HepG2 (cell line): ENCODE measurements at regions not wholly inside any gene's neighbourhood (a gene's known extent, or its start where the extent isn't known, plus 50 kb on each side); places are given as distances from the start of the nearest gene placed in this dataset.

Experiments used
- ATAC-seq: fragments of 200-7000 bp; cut with Tn5 transposase; 3 replicates; pipeline ENCODE4 v1.9.1; 2020; ENCODE audit warnings: mild to moderate bottlenecking, moderate library complexity
- BruUV-seq: library from RNA; stranded (reverse); fragments of 400-500 nt; replicated peaks from 2 replicates; lab custom pipeline; 2021; lab: Mats Ljungman, UMichigan
- CTCF ChIA-PET: fragments of 300-600 bp; formaldehyde crosslinking; extraction: SDS; loops from one replicate; lab custom pipeline; 2021; ENCODE audit warnings: low total read pairs, inconsistent platforms, low intra/inter-chr PET ratio; lab: Yijun Ruan, JAX
- POLR2A ChIA-PET: fragments of 350-600 bp; sonication (Branson Sonifier 250); formaldehyde crosslinking; loops from one replicate; lab custom pipeline; 2020; ENCODE audit warnings: antibody characterized with exemption, inconsistent platforms; lab: Yijun Ruan, JAX
- DNase-seq: peaks from one replicate; pipeline ENCODE4 v3.0.0-alpha.2; 2015; ENCODE audit warnings: low spot score
- FAIRE-seq: peaks from 3 replicates; lab custom pipeline; 2011; peaks lifted over from hg19 to GRCh38; lab: Jason Lieb, UNC
- H2AFZ ChIP-seq: one replicate; pipeline ENCODE4 v1.6.1; 2011; ENCODE audit warnings: low read length, inconsistent platforms
- H3K27ac ChIP-seq: fragments of 300-600 bp; 3 replicates; pipeline ENCODE4 v1.8.0; 2011; ENCODE audit warnings: mixed run types, mild to moderate bottlenecking, mixed read lengths, low read length, inconsistent platforms; ENCODE audit not compliant: insufficient read depth; ENCODE audit errors: extremely low read length
- H3K27me3 ChIP-seq, 2 experiments: fragments of 200-600 bp in 1 of 2; 2 replicates in 1 of 2; 3 replicates in 1 of 2; pipeline versions ENCODE4 v1.6.0 to v1.8.0; 2011; ENCODE audit warnings: low read length in 2 of 2, mild to moderate bottlenecking in 2 of 2, moderate library complexity in 2 of 2, inconsistent platforms in 1 of 2; ENCODE audit not compliant: insufficient read depth in 2 of 2, control insufficient read depth in 1 of 2
- H3K36me3 ChIP-seq, 2 experiments: fragments of 200-600 bp in 1 of 2; replicated peaks in 1 of 2; 2 replicates in 1 of 2; 3 replicates in 1 of 2; pipeline versions ENCODE4 v1.5.1 to v1.8.0; 2011; ENCODE audit warnings: low read length in 2 of 2, inconsistent platforms in 1 of 2; ENCODE audit not compliant: insufficient read depth in 2 of 2, control insufficient read depth in 1 of 2
- H3K4me1 ChIP-seq: 2 replicates; pipeline ENCODE4 v1.5.1; 2012; ENCODE audit warnings: low read length, inconsistent platforms; ENCODE audit not compliant: insufficient read depth
- H3K4me2 ChIP-seq: 2 replicates; pipeline ENCODE4 v1.6.0; 2011; ENCODE audit warnings: low read depth, low read length, inconsistent platforms
- H3K4me3 ChIP-seq, 3 experiments: fragments of 200-600 bp in 1 of 3; sonication (generic), shearing (Covaris generic) in 1 of 3; replicated peaks in 1 of 3; 2 replicates each; pipeline ENCODE4 v1.5.1; 2011 to 2016; ENCODE audit warnings: low read length in 3 of 3, inconsistent platforms in 2 of 3, low read depth in 2 of 3, mild to moderate bottlenecking in 2 of 3, control low read depth in 1 of 3, mixed read lengths in 1 of 3; ENCODE audit not compliant: insufficient read depth in 1 of 3
- H3K79me2 ChIP-seq: one replicate; pipeline ENCODE4 v1.6.1; 2011; ENCODE audit warnings: low read length, inconsistent platforms; ENCODE audit not compliant: insufficient read depth
- H3K9ac ChIP-seq: 2 replicates; pipeline ENCODE4 v1.6.0; 2011; ENCODE audit warnings: mild to moderate bottlenecking, low read depth, low read length, inconsistent platforms; ENCODE audit not compliant: insufficient read depth
- H3K9me3 ChIP-seq: 2 replicates; pipeline ENCODE4 v1.5.1; 2012; ENCODE audit warnings: mild to moderate bottlenecking, low read length
- H4K20me1 ChIP-seq: 2 replicates; pipeline ENCODE4 v1.6.0; 2011; ENCODE audit warnings: inconsistent platforms, mild to moderate bottlenecking, low read length, moderate library complexity; ENCODE audit not compliant: insufficient read depth
- FOXA3 ChIP-seq: IDR thresholded peaks from 2 replicates; pipeline ENCODE4 v1.6.1; 2016; ENCODE audit warnings: missing genetic modification reagents, missing compliant biosample characterization
- MTA1 ChIP-seq: sonication (generic); formaldehyde crosslinking; IDR thresholded peaks from 2 replicates; pipeline ENCODE4 v1.4.0; 2020; ENCODE audit warnings: missing genetic modification reagents, mild to moderate bottlenecking, borderline replicate concordance
- RBM39 ChIP-seq: fragments of 200-400 bp; formaldehyde crosslinking; IDR thresholded peaks from one replicate; pipeline ENCODE4 v1.6.1; 2018; ENCODE audit warnings: antibody characterized with exemption, mild to moderate bottlenecking, low read depth, low read length; ENCODE audit not compliant: poor library complexity, severe bottlenecking
- SCMH1 ChIP-seq: sonication (generic); formaldehyde crosslinking; IDR thresholded peaks from 2 replicates; pipeline ENCODE4 v1.9.0; 2021; ENCODE audit warnings: missing genetic modification reagents, mild to moderate bottlenecking, borderline replicate concordance
- SOX13 ChIP-seq, 3 experiments: fragments of 450-650 bp in 1 of 3; sonication (generic) in 1 of 3; formaldehyde crosslinking in 1 of 3; IDR thresholded peaks in 2 of 3; conservative IDR thresholded peaks in 1 of 3; 2 replicates each; pipeline versions ENCODE4 v1.5.0 to v1.6.1; 2016 to 2020; ENCODE audit warnings: antibody characterized with exemption in 1 of 3, mild to moderate bottlenecking in 1 of 3, missing compliant biosample characterization in 1 of 3, missing genetic modification reagents in 1 of 3, moderate library complexity in 1 of 3
- ZBTB7A ChIP-seq: sonication (generic); formaldehyde crosslinking; IDR thresholded peaks from 2 replicates; pipeline ENCODE4 v1.8.0; 2022; ENCODE audit warnings: mild to moderate bottlenecking, missing genetic modification reagents
- ZNF12 ChIP-seq: sonication (generic); formaldehyde crosslinking; IDR thresholded peaks from 2 replicates; pipeline ENCODE4 v1.5.0; 2020; ENCODE audit warnings: missing genetic modification reagents
- ZNF224 ChIP-seq: sonication (generic); formaldehyde crosslinking; IDR thresholded peaks from 2 replicates; pipeline ENCODE4 v1.5.0; 2020; ENCODE audit warnings: mild to moderate bottlenecking, missing genetic modification reagents
- ZNF260 ChIP-seq: sonication (generic); formaldehyde crosslinking; IDR thresholded peaks from 2 replicates; pipeline ENCODE4 v1.4.0; 2020; ENCODE audit warnings: missing genetic modification reagents, low read depth, mild to moderate bottlenecking, borderline replicate concordance
- ZNF441 ChIP-seq: sonication (generic); formaldehyde crosslinking; IDR thresholded peaks from 2 replicates; pipeline ENCODE4 v1.7.0; 2021; ENCODE audit warnings: missing genetic modification reagents, borderline replicate concordance
- ZNF747 ChIP-seq: sonication (generic); formaldehyde crosslinking; IDR thresholded peaks from 2 replicates; pipeline ENCODE4 v1.8.1; 2023; ENCODE audit warnings: missing genetic modification reagents, mild to moderate bottlenecking, borderline replicate concordance
- WGBS: methylation state at CpG from one replicate; pipeline ENCODE4 v1.1.6; 2017; ENCODE audit warnings: low lambda C conversion rate; 5-methylcytosine and 5-hydroxymethylcytosine counted together
- in situ Hi-C: cut with HindIII; loops from 2 replicates; pipeline ENCODE4 v1.10.0; 2017; ENCODE audit warnings: low pct_unique_long_range_greater_than_20kb; ENCODE audit not compliant: extremely low pct_ligation_motif_present
- intact Hi-C: fragments of 100-400 bp; cut with micrococcal nuclease; formaldehyde crosslinking; loops from one replicate; pipeline ENCODE4 v1.10.0; 2022; ENCODE audit not compliant: unreplicated experiment
- TF ChIP-seq, protein P1 (sequence below): sonication (generic); formaldehyde crosslinking; IDR thresholded peaks from 2 replicates; pipeline ENCODE4 v1.4.0; 2020; ENCODE audit warnings: missing genetic modification reagents

DNA sequence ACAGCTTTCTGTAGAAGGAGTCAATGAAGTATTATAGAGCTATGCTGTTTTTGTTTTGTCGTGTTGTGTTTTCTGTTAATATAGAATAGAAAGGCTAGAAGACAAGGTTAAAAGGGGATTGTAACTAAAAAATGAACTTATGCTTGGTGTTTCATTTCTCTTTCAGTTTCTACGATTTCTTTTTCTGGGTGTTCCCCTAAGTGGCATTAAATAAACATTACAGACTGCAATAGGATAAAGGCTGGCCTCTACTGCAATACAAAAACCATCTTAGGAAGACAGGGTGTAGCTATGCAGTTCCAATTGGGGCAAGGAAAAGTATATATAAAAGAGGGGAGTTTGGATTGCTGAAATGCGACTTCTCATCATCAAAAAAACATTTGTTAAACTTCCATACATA, 1609.7 kb upstream of the ACVR2A start (continued):
- no peak for TF ChIP-seq FOXA3 (CRISPR knock-in tag)
- no peak for TF ChIP-seq ZNF441 (CRISPR knock-in tag)

DNA sequence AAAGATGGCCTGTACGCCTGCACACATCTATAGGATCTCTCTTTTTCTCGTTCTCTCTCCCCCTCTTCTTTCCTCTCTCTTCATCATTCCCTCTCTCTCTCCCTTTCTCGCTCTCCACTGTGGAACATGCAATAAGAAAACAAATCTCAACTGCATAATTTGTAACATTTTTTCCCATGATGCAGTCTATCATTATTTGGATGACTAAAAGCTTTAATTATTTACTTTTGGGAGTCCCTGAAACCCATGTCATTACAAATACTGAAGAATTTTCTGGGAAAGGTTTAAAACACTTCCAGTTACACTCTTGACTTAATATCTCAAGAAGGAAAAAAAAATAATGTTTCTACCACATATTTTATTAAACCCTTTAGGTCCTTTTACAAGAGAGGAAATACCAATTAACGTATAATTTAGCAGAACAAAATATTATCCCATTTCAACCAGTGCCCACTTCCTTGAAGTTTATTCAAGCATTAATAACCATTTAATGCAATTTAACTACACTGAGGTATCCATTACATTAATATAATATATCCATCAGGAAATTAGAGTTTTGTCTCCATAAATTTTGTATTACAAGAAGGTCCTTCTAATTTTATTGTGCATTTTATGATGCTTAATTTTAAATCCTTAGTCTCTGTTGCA, 1615.2 kb upstream of the ACVR2A start:
- no peak for TF ChIP-seq ZNF260
- no peak for TF ChIP-seq ZNF747 (CRISPR knock-in tag)
- no peak for TF ChIP-seq MTA1 (CRISPR knock-in tag)
- no peak overlapping the region for H3K27ac ChIP-seq
- no peak overlapping the region for H3K4me2 ChIP-seq
- DNase-seq (no peak), FAIRE-seq (no peak), ATAC-seq (no peak)
- H4K20me1 ChIP-seq: no peaks in the 10 kb centered on the region
- no peak overlapping the region for H3K9ac ChIP-seq
- in situ Hi-C loops: no loop called here
- no peaks in the 10 kb centered on the region for H3K27me3 ChIP-seq
- H2AFZ ChIP-seq: no peak overlapping the region
- H3K79me2 ChIP-seq: no peaks in the 10 kb centered on the region
- H3K4me1 ChIP-seq: no peaks in the 10 kb centered on the region
- no peaks in the 10 kb centered on the region for H3K9me3 ChIP-seq
- intact Hi-C loops: no loop called here
- WGBS: 20% methylated on average over 4 of the region's 4 CpGs
- ChIA-PET POLR2A (no interaction called here), CTCF (no interaction called here)
- BruUV-seq: no TSS peak
- no peaks in the 10 kb centered on the region for H3K36me3 ChIP-seq
- no peak overlapping the region for H3K4me3 ChIP-seq

DNA sequence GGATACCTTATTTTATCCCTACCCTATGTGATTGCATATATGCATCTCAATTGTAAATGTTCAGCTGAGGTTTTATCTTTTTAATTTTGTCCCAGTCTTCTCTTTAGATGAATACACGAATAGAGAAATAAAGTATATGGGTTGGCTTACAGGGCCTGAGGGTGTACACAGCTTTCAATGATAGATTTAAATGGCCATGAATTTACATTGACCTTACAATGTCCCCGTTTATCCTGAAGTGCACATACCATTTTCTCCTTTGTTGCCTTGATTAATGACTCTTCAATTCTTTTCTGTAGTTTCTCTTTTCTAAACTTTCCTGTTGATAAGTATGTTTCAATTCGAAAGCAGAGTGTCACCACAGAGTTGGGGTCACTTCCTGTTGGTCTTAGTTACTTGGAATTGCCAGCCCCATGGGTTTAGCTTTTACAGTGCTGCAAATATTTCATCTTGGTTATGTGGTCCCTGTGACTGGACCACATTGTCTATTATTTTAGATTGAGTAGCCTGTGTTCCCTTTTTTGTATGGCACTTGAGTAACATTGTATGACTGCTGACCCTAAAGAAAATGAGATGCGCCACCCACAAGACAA, 1616.3 kb upstream of the ACVR2A start:
- intact Hi-C loops (no loop called here), in situ Hi-C loops (no loop called here)
- Histone ChIP-seq H3K27ac (no peak overlapping the region), H3K4me1 (no peaks in the 10 kb centered on the region), H3K4me3 (no peak overlapping the region), H3K36me3 (no peaks in the 10 kb centered on the region), H3K4me2 (no peak overlapping the region), H3K79me2 (no peaks in the 10 kb centered on the region), H3K9ac (no peak overlapping the region), H2AFZ (no peak overlapping the region), H4K20me1 (no peaks in the 10 kb centered on the region), H3K27me3 (no peaks in the 10 kb centered on the region), H3K9me3 (no peaks in the 10 kb centered on the region)
- DNase-seq: no peak
- ChIA-PET CTCF (no interaction called here), POLR2A (no interaction called here)
- FAIRE-seq: no peak
- WGBS: 30% methylated on average over 4 of the region's 4 CpGs
- no peak for ATAC-seq
- no TSS peak for BruUV-seq
- TF ChIP-seq ZNF12 (CRISPR knock-in tag) (no peak), RBM39 (no peak), ZBTB7A (CRISPR knock-in tag) (no peak), SCMH1 (no peak), SOX13 (IDR thresholded peaks at IDR 0.05) (no peak), SOX13 (CRISPR knock-in tag; conservative IDR thresholded peaks at IDR 0.05 in 1 of 2, IDR thresholded peaks at IDR 0.05 in 1 of 2) (no peak), ZNF224 (CRISPR knock-in tag) (no peak)
- TF ChIP-seq, protein P1, sequence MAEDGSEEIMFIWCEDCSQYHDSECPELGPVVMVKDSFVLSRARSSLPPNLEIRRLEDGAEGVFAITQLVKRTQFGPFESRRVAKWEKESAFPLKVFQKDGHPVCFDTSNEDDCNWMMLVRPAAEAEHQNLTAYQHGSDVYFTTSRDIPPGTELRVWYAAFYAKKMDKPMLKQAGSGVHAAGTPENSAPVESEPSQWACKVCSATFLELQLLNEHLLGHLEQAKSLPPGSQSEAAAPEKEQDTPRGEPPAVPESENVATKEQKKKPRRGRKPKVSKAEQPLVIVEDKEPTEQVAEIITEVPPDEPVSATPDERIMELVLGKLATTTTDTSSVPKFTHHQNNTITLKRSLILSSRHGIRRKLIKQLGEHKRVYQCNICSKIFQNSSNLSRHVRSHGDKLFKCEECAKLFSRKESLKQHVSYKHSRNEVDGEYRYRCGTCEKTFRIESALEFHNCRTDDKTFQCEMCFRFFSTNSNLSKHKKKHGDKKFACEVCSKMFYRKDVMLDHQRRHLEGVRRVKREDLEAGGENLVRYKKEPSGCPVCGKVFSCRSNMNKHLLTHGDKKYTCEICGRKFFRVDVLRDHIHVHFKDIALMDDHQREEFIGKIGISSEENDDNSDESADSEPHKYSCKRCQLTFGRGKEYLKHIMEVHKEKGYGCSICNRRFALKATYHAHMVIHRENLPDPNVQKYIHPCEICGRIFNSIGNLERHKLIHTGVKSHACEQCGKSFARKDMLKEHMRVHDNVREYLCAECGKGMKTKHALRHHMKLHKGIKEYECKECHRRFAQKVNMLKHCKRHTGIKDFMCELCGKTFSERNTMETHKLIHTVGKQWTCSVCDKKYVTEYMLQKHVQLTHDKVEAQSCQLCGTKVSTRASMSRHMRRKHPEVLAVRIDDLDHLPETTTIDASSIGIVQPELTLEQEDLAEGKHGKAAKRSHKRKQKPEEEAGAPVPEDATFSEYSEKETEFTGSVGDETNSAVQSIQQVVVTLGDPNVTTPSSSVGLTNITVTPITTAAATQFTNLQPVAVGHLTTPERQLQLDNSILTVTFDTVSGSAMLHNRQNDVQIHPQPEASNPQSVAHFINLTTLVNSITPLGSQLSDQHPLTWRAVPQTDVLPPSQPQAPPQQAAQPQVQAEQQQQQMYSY (CRISPR knock-in tag): no peak
